HEK293T (cell line): ENCODE measurements at regions not wholly inside any gene's neighbourhood (a gene's known extent, or its start where the extent isn't known, plus 50 kb on each side); places are given as distances from the start of the nearest gene placed in this dataset.

Source experiments
- CTCF ChIA-PET: fragments of 350-600 bp; formaldehyde crosslinking; extraction: SDS; loops from one replicate; lab custom pipeline; 2021; ENCODE audit warnings: antibody characterized with exemption, inconsistent platforms; lab: Yijun Ruan, JAX
- POLR2A ChIA-PET: fragments of 350-600 bp; formaldehyde crosslinking; extraction: SDS; loops from one replicate; lab custom pipeline; 2020; ENCODE audit warnings: antibody characterized with exemption, inconsistent platforms; lab: Yijun Ruan, JAX
- DNase-seq: peaks from one replicate; pipeline ENCODE4 v3.0.0; 2012; ENCODE audit warnings: mixed read lengths; ENCODE audit errors: extremely low spot score
- ARNT ChIP-seq: fragments of 450-650 bp; IDR thresholded peaks from 2 replicates; pipeline ENCODE4 v1.6.1; 2017; ENCODE audit warnings: mild to moderate bottlenecking
- BHLHE40 ChIP-seq: fragments of 450-650 bp; IDR thresholded peaks from 2 replicates; pipeline ENCODE4 v1.6.1; 2016; ENCODE audit warnings: mild to moderate bottlenecking, moderate library complexity, borderline replicate concordance
- CTBP1 ChIP-seq: fragments of 450-650 bp; IDR thresholded peaks from 2 replicates; pipeline ENCODE4 v1.6.1; 2016; ENCODE audit warnings: borderline replicate concordance
- ELF4 ChIP-seq: fragments of 450-650 bp; IDR thresholded peaks from 2 replicates; pipeline ENCODE4 v1.6.1; 2017; ENCODE audit warnings: antibody characterized with exemption
- FOXA1 ChIP-seq: fragments of 450-650 bp; IDR thresholded peaks from 2 replicates; pipeline ENCODE4 v1.6.1; 2016; ENCODE audit warnings: mild to moderate bottlenecking
- FOXK2 ChIP-seq: fragments of 450-650 bp; IDR thresholded peaks from 2 replicates; pipeline ENCODE4 v1.6.1; 2016; ENCODE audit warnings: mild to moderate bottlenecking
- FOXM1 ChIP-seq: fragments of 450-650 bp; IDR thresholded peaks from 2 replicates; pipeline ENCODE4 v1.6.1; 2017; ENCODE audit warnings: mild to moderate bottlenecking, borderline replicate concordance
- HDGF ChIP-seq: fragments of 450-650 bp; IDR thresholded peaks from 2 replicates; pipeline ENCODE4 v1.6.1; 2017; ENCODE audit warnings: antibody characterized with exemption, borderline replicate concordance
- L3MBTL2 ChIP-seq: fragments of 450-650 bp; conservative IDR thresholded peaks from 2 replicates; pipeline ENCODE4 v1.6.1; 2016; ENCODE audit warnings: mild to moderate bottlenecking
- LEF1 ChIP-seq: fragments of 450-650 bp; IDR thresholded peaks from 2 replicates; pipeline ENCODE4 v1.6.1; 2017; ENCODE audit warnings: mild to moderate bottlenecking, borderline replicate concordance
- NFRKB ChIP-seq: fragments of 450-650 bp; IDR thresholded peaks from 2 replicates; pipeline ENCODE4 v1.6.1; 2016; ENCODE audit warnings: mild to moderate bottlenecking, moderate library complexity
- SP1 ChIP-seq: fragments of 450-650 bp; IDR thresholded peaks from 2 replicates; pipeline ENCODE4 v1.6.1; 2017
- SUZ12 ChIP-seq: fragments of 450-650 bp; IDR thresholded peaks from 2 replicates; pipeline ENCODE4 v1.6.1; 2016; ENCODE audit warnings: mild to moderate bottlenecking
- TARDBP ChIP-seq: fragments of 450-650 bp; IDR thresholded peaks from 2 replicates; pipeline ENCODE4 v1.6.1; 2016
- ZNF384 ChIP-seq: fragments of 450-650 bp; IDR thresholded peaks from 2 replicates; pipeline ENCODE4 v1.6.1; 2016
- TF ChIP-seq, protein P1 (sequence below): fragments of 450-650 bp; IDR thresholded peaks from 2 replicates; pipeline ENCODE4 v1.6.1; 2016

DNA sequence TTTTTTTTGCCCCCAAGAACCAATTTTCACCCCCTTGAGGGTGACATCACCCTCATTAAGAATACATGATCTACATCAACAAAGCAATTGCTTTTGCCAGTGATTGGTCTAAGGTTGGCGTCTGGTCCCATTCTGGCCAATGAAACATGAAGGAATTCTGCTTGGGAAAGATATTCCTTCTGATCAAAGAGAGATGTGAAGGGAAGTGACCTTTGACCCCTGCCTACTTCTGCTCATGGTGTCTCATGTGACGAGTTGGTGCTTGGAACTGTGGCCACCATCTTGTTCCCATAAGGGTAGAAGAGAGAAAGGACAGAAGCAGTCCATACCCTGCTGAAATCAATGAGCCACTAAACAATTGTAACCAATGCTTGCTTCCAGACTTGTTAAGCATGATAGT is 85.1 kb downstream of the LBH start:
- DNase-seq: no peak
- CTCF ChIA-PET: no interaction called here
- TF ChIP-seq FOXM1 (no peak), TARDBP (no peak), CTBP1 (no peak), ZNF384 (no peak), FOXA1 (no peak), NFRKB (no peak), ARNT (no peak), HDGF (no peak), FOXK2 (no peak), ELF4 (no peak), L3MBTL2 (no peak), SP1 (no peak)
- POLR2A ChIA-PET: no interaction called here

DNA sequence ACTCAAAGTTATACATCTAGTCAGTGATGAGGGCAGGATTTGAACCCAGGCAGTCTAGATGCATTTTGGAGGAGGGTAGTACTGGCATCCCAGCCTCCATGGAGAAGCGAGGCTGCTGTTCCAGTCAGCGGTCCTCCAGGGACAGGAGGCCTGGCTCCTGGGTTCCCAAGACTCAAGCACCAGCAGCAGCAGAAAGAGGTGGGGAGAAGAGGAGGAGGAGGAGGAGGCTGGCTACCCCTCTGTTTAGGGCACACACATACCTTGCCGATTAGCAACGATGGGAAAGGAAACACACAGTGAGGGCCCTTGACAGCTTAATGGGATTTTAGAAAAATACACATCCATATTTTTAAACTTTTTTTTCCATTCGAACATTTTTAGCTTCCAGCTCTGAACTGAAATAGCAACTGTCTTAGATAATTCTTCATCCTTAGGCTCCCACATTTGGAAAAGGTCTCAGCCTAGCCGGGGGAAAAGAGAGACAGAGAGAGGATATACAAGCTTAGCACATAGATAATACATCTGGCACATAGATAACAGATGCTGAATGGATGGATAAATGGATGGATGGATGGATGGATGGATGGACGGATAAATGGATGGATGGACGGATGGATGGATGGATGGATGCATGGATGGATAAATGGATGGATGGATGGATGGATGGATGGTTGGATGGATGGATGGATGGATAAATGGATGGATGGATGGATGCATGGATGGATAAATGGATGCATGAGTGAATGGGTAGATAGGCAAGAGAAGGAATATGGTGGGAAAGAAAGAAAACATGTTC is 87.9 kb downstream of the LBH start:
- TF ChIP-seq HDGF: no peak
- no peak for TF ChIP-seq SUZ12
- TF ChIP-seq NFRKB: no peak
- TF ChIP-seq FOXK2: no peak
- no peak for TF ChIP-seq L3MBTL2
- TF ChIP-seq ARNT: no peak
- TF ChIP-seq, protein P1, sequence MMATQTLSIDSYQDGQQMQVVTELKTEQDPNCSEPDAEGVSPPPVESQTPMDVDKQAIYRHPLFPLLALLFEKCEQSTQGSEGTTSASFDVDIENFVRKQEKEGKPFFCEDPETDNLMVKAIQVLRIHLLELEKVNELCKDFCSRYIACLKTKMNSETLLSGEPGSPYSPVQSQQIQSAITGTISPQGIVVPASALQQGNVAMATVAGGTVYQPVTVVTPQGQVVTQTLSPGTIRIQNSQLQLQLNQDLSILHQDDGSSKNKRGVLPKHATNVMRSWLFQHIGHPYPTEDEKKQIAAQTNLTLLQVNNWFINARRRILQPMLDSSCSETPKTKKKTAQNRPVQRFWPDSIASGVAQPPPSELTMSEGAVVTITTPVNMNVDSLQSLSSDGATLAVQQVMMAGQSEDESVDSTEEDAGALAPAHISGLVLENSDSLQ: no peak
- no peak for TF ChIP-seq ZNF384
- no peak for TF ChIP-seq LEF1
- no peak for TF ChIP-seq SP1
- TF ChIP-seq TARDBP: no peak
- no peak for TF ChIP-seq CTBP1
- TF ChIP-seq ELF4: no peak
- no peak for TF ChIP-seq BHLHE40
- TF ChIP-seq FOXM1: no peak
- TF ChIP-seq FOXA1: no peak
- DNase-seq: no peak
- POLR2A ChIA-PET: no interaction called here
- CTCF ChIA-PET: no interaction called here

DNA sequence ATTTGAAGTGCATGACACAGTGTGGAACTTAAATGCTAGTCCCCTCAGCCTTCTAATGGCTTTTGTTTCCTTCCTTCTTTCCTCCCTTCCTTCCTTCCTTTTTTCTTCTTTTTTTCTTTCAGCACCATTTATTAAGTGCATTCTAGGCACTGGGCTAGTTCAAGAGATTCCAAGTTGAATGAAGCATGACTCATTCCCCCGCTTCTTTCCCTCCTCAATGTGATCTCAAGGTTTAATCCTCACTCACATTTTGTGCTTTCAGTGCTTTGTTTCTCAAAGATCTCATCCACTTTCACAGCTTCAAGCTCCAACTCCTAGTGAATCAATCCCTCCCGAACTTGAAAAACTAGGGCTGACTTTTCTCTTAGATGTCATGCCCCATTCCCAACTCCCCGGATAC is 90.1 kb downstream of the LBH start:
- no peak for TF ChIP-seq LEF1
- no peak for TF ChIP-seq SUZ12
- no peak for TF ChIP-seq L3MBTL2
- no peak for TF ChIP-seq FOXM1
- no peak for TF ChIP-seq TARDBP
- TF ChIP-seq HDGF: no peak
- no peak for TF ChIP-seq FOXA1
- no peak for TF ChIP-seq NFRKB
- no peak for TF ChIP-seq ZNF384
- no peak for TF ChIP-seq CTBP1
- no peak for TF ChIP-seq ELF4
- no peak for DNase-seq
- ChIA-PET CTCF (no interaction called here), POLR2A (no interaction called here)

DNA sequence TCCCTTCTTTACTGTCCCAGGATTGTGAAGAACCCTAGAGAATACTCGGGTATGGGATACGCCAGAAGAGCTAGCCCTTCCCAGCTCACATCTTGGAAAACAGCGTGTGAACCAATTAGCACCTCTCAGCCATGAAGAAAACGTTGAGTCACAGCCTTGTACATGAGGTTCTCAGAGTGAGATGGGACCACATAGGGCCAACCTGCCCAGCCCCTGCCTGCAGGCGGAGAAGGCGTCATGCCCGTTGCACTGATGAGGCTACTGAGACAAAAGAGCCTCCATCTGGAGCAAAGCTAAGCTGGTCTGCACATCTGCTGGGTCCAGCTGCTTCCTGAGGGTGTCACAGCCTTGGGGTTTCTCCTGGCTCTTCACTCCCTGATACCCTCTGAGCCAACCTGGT is 92.2 kb downstream of the LBH start:
- ChIA-PET POLR2A (no interaction called here), CTCF (no interaction called here)
- no peak for DNase-seq
- TF ChIP-seq FOXK2: no peak
- TF ChIP-seq NFRKB: no peak

DNA sequence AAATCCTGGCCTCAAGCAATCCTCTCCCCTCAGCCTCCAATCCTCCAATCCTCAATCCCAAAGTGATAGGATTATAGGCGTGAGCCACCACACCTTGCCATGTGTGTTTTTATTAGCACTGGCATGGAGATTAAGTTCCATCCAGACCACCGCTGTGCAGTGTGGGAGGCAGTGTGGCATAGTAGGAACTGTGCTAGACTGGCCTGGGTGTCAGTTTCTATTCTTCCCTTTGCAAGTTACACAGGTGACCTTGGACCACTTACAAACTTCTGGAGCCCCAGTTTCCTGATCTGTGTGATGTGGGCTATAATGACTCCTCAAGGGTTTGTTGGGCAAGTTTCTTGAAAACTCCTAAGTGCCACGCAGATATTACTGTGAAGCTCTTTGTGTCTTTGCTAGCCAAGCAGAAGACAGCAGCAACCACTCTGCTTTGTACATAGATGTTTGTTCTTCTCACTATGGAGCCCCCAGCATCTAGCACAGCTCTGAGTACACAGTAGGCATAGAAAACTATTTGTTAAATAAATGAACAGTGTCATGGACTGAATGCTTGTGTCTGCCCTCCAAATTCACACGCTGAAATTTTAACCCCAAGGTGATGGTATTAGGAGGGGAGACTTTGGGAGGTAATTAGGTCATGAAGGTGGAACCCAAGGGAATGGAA is 93.0 kb downstream of the LBH start:
- ChIA-PET POLR2A (no interaction called here), CTCF (no interaction called here)
- TF ChIP-seq ZNF384: no peak
- no peak for TF ChIP-seq CTBP1
- no peak for DNase-seq

DNA sequence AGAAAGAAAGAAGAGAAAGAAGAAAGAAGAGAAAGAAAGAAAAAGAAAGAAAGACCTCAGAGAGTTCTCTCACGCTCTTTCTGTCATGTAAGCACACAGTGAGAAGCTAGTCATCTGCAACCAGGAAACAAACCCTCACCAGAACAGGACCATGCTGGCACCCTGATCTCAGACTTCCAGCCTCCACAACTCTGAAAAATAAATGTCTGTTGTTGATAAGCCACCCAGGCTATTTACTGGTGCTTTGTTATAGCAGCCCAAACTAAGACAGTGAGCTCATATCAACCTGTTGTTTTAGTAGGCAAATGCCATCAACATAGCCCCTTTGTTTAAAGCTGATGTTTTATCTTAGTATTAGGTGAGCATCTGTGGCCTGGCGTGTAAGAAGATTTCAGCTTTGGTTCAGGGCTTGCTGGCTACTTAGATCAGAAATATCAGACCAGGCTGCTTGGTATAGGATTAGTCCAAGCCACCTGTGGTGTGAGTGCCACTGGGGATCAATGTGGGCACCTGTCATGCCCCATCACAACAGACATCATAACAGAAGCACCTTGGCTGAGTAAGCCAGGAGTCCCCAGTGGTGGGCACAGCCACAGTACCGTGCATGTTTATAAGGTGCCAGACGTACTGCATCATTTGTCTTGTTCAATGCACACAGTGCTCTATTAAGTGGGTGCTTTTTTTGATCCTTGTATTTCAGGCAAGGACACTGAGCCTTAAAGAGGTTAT is 94.4 kb downstream of the LBH start:
- TF ChIP-seq NFRKB (no peak), ARNT (no peak), SUZ12 (no peak), BHLHE40 (no peak), ELF4 (no peak), FOXK2 (no peak), L3MBTL2 (no peak), TARDBP (no peak), FOXM1 (no peak), FOXA1 (no peak), SP1 (no peak)
- TF ChIP-seq, protein P1: no peak
- DNase-seq: no peak
- ChIA-PET POLR2A (no interaction called here), CTCF (no interaction called here)

DNA sequence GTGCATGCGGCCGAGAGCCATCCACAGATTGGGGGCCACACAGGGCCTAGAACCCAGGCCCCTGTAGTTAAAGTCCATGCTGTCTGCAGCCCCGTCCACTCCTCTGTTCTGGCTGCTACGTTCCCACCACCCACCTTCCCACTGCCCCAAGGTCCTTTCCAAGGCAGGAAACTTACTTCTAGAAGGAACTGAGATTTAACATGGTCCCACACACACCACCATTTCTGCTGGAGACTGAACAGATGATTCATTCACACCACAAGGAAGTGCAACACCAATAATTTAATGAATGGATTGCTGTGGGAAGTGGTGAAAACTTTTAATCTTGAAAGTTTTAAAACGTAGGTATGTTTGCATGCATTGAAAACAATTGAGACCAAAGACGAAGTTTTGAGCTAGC is 95.2 kb downstream of the LBH start:
- TF ChIP-seq CTBP1 (no peak), SUZ12 (no peak), TARDBP (no peak), FOXA1 (no peak)
- ChIA-PET CTCF (no interaction called here), POLR2A (no interaction called here)
- no peak for DNase-seq
